SJCRH30 (cell line): ENCODE measurements at regions not wholly inside any gene's neighbourhood (a gene's known extent, or its start where the extent isn't known, plus 50 kb on each side); places are given as distances from the start of the nearest gene placed in this dataset.
"Not testable (repeated sequence)": the region's sequence is repeated elsewhere in the genome, so short reads cannot be mapped to it uniquely, and the experiment has no call there.

Experiments
- DNase-seq, 2 experiments: peaks; one replicate each; pipeline ENCODE4 v3.0.0-alpha.2; 2015 to 2020
- H3K27ac ChIP-seq: fragments of 250-450 bp; sonication (Bioruptor Pico); 2 replicates; pipeline ENCODE4 v1.5.1; 2020; ENCODE audit warnings: mild to moderate bottlenecking, moderate library complexity
- H3K27me3 ChIP-seq: fragments of 250-450 bp; sonication (Bioruptor Pico); 2 replicates; pipeline ENCODE4 v1.5.1; 2020; ENCODE audit warnings: mild to moderate bottlenecking, moderate library complexity
- H3K36me3 ChIP-seq: fragments of 250-450 bp; sonication (Bioruptor Pico); 2 replicates; pipeline ENCODE4 v1.5.1; 2020; ENCODE audit warnings: mild to moderate bottlenecking, moderate library complexity
- H3K4me1 ChIP-seq: fragments of 250-450 bp; sonication (Bioruptor Pico); 2 replicates; pipeline ENCODE4 v1.5.1; 2020; ENCODE audit warnings: mild to moderate bottlenecking, moderate library complexity
- H3K4me3 ChIP-seq: fragments of 250-450 bp; sonication (Bioruptor Pico); 2 replicates; pipeline ENCODE4 v1.5.1; 2020; ENCODE audit warnings: mild to moderate bottlenecking, moderate library complexity
- H3K9me3 ChIP-seq: fragments of 250-450 bp; sonication (Bioruptor Pico); replicated peaks from 2 replicates; pipeline ENCODE4 v1.5.1; 2020; ENCODE audit warnings: mild to moderate bottlenecking, moderate library complexity

- Histone ChIP-seq H3K4me3 (no peak overlapping the region), H3K27ac (no peak overlapping the region), H3K4me1 (no peaks in the 10 kb centered on the region), H3K36me3 (no peaks in the 10 kb centered on the region), H3K27me3 (peaks cover 2% of the 10 kb centered on the region; the same call in 1 of the 2 replicates), H3K9me3 (no peaks in the 10 kb centered on the region)
- DNase-seq, result no peak
Observed at GRCh38 chr10:120183546-120183945, 273.5 kb upstream of the PLPP4 start.

DNA sequence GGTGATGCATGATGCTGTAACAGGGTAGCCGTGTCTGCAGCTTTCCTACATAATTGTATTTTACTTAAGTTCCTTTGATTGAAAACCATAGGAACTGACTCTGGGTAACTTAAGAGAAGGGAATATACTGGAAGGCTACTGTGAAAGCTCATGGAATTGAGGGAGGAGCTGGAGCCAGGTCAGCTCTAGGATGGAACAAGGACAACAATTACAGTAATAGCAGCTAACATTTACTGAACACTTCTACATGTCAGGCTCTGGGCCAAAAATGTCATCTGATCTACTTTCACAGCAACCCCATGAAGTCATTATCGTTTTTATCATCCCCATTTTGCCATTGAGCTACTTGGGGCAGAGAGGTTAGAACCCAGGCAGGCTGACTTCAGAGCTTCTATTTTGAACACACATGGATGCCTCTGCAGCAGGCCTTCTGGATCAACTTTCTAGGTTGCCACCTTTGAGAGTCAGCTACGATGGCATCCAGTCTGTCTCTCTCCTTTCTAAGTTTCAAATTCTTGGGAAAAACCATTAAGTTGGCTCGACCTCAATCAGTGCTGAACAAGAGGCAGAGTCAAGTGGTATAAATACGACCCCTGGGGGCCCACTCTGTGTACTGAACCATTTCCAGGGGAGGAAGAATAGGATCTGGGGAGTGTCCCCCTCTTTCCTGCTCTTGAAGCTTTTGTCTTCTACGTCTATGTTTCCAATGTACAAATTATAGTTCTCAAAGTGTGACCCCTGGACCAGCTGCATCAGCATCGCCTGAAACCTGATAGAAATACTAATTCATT lies 272.3 kb upstream of the PLPP4 start:
- no peaks in the 10 kb centered on the region for H3K27me3 ChIP-seq
- no peaks in the 10 kb centered on the region for H3K9me3 ChIP-seq
- no peak overlapping the region for H3K4me3 ChIP-seq
- DNase-seq, result peak in 1 of 2 experiments; percentile 38
- H3K27ac ChIP-seq, result no peak overlapping the region
- H3K4me1 ChIP-seq, result no peaks in the 10 kb centered on the region
- H3K36me3 ChIP-seq, result no peaks in the 10 kb centered on the region

DNA sequence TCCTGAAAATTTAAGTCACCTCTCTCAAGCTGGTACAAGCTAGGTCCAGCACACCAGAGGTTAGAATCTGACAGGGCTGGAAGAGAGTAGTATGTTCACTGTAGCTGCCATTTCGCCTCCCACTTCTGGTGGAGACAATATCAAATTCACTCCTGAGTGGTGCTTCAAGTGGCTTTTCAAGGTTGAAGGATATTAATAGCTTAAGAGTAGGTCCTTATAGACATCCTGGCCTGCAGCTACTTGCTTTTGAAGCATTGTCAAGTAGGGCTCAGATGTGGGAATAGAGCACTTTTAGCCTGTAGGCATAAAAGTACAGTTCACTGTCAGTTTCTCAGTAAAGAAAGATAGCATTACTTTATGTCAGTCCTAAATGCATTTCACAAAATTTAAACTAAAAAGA lies 270.5 kb upstream of the PLPP4 start:
- no peaks in the 10 kb centered on the region for H3K36me3 ChIP-seq
- H3K4me1 ChIP-seq, result no peaks in the 10 kb centered on the region
- no peak overlapping the region for H3K27ac ChIP-seq
- no peak for DNase-seq
- H3K4me3 ChIP-seq, result no peak overlapping the region
- no peaks in the 10 kb centered on the region for H3K9me3 ChIP-seq
- H3K27me3 ChIP-seq, result no peaks in the 10 kb centered on the region

- not testable (repeated sequence) for H3K27ac ChIP-seq, H3K36me3 ChIP-seq, DNase-seq, H3K9me3 ChIP-seq, H3K27me3 ChIP-seq, H3K4me1 ChIP-seq, H3K4me3 ChIP-seq
Observed at GRCh38 chr10:120187168-120187567, 269.9 kb upstream of the PLPP4 start.

GRCh38 chr10:120188950-120189349 lies 268.1 kb upstream of the PLPP4 start:
- H3K27me3 ChIP-seq, result no peaks in the 10 kb centered on the region
- no peak overlapping the region for H3K4me3 ChIP-seq
- DNase-seq, result no peak
- no peak overlapping the region for H3K27ac ChIP-seq
- no peaks in the 10 kb centered on the region for H3K36me3 ChIP-seq
- H3K4me1 ChIP-seq, result no peaks in the 10 kb centered on the region
- 0 out of 2 replicates have a peak, but pooled peaks cover 3% of the 10 kb centered on the region for H3K9me3 ChIP-seq

- H3K36me3 ChIP-seq, result no peaks in the 10 kb centered on the region
- no peak overlapping the region for H3K27ac ChIP-seq
- H3K4me3 ChIP-seq, result no peak overlapping the region
- H3K27me3 ChIP-seq, result no peaks in the 10 kb centered on the region
- no peaks in the 10 kb centered on the region for H3K4me1 ChIP-seq
- no peak for DNase-seq
- H3K9me3 ChIP-seq, result 0 out of 2 replicates have a peak, but pooled peaks cover 3% of the 10 kb centered on the region
Observed at GRCh38 chr10:120195984-120196712, 260.9 kb upstream of the PLPP4 start.

DNA sequence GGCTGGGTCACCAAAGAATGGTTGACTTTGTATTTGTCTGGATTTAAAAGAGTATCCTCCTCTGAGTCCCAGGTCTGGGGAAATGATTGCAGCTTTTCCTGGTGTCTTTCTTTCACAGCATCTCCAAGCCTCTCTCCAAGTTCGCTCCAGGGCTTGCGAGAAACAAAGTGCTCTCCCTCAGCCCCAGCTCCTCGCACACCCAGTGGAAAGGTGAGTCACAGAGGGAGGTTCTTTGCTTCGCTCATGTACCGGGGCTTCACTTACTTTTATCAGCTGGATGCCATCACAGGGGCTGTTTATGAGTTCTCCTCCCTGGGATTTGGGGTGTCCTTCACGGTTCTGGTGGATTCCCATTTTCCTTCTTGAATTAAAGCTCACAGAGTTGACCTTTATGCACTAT lies 252.2 kb upstream of the PLPP4 start:
- Histone ChIP-seq H3K4me3 (no peak overlapping the region), H3K27me3 (no peaks in the 10 kb centered on the region), H3K27ac (no peak overlapping the region), H3K9me3 (no peaks in the 10 kb centered on the region), H3K36me3 (no peaks in the 10 kb centered on the region), H3K4me1 (no peaks in the 10 kb centered on the region)
- no peak for DNase-seq

- H3K4me3 ChIP-seq, result no peak overlapping the region
- no peak for DNase-seq
- no peak overlapping the region for H3K27ac ChIP-seq
- no peaks in the 10 kb centered on the region for H3K36me3 ChIP-seq
- H3K27me3 ChIP-seq, result no peaks in the 10 kb centered on the region
- no peaks in the 10 kb centered on the region for H3K4me1 ChIP-seq
- no peaks in the 10 kb centered on the region for H3K9me3 ChIP-seq
Observed at GRCh38 chr10:120205368-120206018, 251.5 kb upstream of the PLPP4 start.

DNA sequence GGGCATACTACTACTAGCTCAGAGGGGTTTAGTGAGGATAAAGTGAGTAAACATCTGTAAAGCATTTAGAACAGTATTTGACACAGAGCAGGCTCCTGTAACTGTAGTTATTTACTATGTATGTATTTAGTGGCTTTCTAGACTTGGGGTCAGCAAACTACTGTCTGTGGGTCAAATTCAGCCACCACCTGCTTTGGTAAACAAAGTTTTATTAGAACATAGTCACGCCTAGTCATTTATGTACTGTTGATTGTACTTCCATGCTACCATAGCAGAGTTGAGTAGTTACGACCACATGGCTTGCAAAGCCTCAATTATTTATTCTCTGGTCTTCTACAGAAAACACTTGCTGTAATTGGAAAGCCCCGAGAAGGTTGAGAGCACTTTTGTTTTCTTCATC lies 248.5 kb upstream of the PLPP4 start:
- Histone ChIP-seq H3K9me3 (peaks cover 6% of the 10 kb centered on the region; the same call in 1 of the 2 replicates), H3K27me3 (no peaks in the 10 kb centered on the region), H3K4me1 (no peaks in the 10 kb centered on the region), H3K36me3 (no peaks in the 10 kb centered on the region), H3K4me3 (no peak overlapping the region), H3K27ac (no peak overlapping the region)
- DNase-seq, result no peak

DNA sequence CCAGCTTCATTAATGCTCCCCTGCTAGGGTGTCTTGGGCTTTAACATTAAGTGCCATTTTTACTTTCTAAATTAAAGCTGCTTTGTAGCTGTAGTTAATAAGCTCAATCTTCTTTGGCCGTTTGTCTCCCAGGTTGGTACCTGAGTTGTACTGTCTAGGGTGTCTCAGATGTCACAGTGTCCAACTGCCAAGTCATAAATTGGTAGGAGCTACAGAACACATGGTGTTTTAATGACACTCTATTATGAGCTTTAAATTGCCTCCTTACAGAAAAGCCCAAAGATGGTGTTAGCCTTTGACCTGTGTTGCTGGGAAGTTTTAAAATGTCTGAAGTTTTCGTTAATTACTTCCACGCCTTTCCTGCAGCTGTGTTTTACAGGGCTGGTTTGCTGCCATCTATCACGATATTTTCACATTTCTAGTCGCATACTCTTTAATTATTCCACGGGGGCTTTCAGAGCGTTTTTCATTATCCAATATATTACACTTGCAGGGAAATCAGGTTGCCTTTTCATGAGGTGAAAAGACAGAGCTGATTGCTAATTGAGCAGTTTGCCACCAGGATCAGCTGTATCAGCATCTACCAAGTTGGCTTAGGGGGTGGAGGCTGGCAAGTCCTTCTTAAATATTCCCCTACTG lies 247.8 kb upstream of the PLPP4 start:
- no peaks in the 10 kb centered on the region for H3K27me3 ChIP-seq
- H3K4me1 ChIP-seq, result no peaks in the 10 kb centered on the region
- H3K27ac ChIP-seq, result no peak overlapping the region
- peaks cover 6% of the 10 kb centered on the region; the same call in 1 of the 2 replicates for H3K9me3 ChIP-seq
- no peak for DNase-seq
- no peaks in the 10 kb centered on the region for H3K36me3 ChIP-seq
- H3K4me3 ChIP-seq, result no peak overlapping the region

DNA sequence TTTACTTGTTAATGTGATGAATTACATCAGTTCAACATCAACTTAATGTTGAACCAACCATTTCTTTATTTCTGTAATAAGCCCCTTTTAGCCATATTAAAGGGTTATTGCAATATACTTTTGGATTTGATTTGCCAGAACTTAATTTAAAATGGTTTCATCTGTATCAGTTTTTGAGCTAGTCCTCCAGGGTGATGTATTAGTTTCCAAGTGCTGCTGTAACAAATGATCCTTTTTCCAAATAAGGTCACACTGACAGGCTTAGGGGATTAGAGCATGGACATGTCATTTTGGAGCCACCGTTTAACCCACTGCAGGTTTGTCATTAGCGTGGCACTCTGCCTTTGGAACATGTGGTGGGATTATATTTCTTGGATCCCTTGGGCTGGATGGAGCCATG lies 244.8 kb upstream of the PLPP4 start:
- no peak for DNase-seq
- Histone ChIP-seq H3K9me3 (peaks cover 6% of the 10 kb centered on the region; the same call in 1 of the 2 replicates), H3K36me3 (no peaks in the 10 kb centered on the region), H3K27me3 (no peaks in the 10 kb centered on the region), H3K4me1 (no peaks in the 10 kb centered on the region), H3K27ac (no peak overlapping the region), H3K4me3 (no peak overlapping the region)

DNA sequence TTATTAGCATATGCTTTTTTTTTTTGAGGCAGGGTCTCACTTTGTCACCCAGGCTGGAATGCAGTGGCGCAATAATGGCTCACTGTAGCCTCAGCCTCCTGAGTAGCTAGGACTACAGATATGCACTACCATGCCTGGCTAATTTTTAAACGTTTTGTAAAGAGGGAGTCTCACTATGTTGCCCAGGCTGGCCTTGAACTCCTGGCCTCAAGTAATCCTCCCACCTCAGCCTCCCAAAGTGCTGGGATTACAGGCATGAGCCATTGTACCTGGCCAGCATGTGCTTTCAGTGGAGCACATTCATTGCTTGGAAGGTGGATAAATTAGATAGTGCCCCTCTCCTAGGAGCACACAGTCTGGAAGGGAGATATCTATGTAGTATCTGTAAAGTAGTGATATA lies 243.7 kb upstream of the PLPP4 start:
- not testable (repeated sequence) for DNase-seq, H3K36me3 ChIP-seq, H3K27ac ChIP-seq, H3K9me3 ChIP-seq, H3K27me3 ChIP-seq, H3K4me1 ChIP-seq, H3K4me3 ChIP-seq

DNA sequence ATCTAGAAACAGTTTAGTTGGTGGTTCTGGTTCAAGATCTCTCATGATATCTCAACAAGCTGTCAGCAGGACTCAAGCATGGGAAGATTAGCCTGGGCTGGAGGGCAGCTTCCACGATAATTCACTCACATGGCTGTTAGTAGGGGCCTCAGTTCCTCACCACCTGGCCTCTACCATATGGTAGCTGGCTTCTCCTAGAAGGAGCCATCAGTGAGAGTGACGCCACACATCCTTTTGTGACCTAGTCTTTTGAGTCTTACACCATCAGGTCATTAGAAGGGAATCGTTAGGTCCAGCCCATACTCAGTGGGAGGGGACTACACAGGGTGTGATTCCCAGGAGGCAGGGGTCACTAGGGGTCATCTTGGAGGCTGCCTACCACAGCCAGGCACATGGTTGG lies 239.3 kb upstream of the PLPP4 start:
- Histone ChIP-seq H3K9me3 (0 out of 2 replicates have a peak, but pooled peaks cover 1% of the 10 kb centered on the region), H3K4me1 (no peaks in the 10 kb centered on the region), H3K27ac (no peak overlapping the region), H3K36me3 (no peaks in the 10 kb centered on the region), H3K27me3 (no peaks in the 10 kb centered on the region), H3K4me3 (no peak overlapping the region)
- DNase-seq, result no peak

GRCh38 chr10:120221873-120222485 lies 235.0 kb upstream of the PLPP4 start:
- no peaks in the 10 kb centered on the region for H3K4me1 ChIP-seq

More at GRCh38 chr10:120221873-120222485, 235.0 kb upstream of the PLPP4 start:
- DNase-seq, result peak; percentile 64 to 82
- H3K36me3 ChIP-seq, result no peaks in the 10 kb centered on the region
- H3K27me3 ChIP-seq, result peaks cover 6% of the 10 kb centered on the region; the same call in 1 of the 2 replicates
- no peaks in the 10 kb centered on the region for H3K9me3 ChIP-seq
- no peak overlapping the region for H3K27ac ChIP-seq
- no peak overlapping the region for H3K4me3 ChIP-seq
